Activated CD4-positive, alpha-beta T cell treated with anti-CD3 and anti-CD28 coated beads, Interleukin-2, amount 50 U/mL, for 16 hours (primary cell): ENCODE measurements at regions not wholly inside any gene's neighbourhood (a gene's known extent, or its start where the extent isn't known, plus 50 kb on each side); places are given as distances from the start of the nearest gene placed in this dataset.
"Not testable (repeated sequence)": the region's sequence is repeated elsewhere in the genome, so short reads cannot be mapped to it uniquely, and the experiment has no call there.

Experiments used
- DNase-seq: peaks from one replicate; pipeline ENCODE4 v3.0.0-alpha.2; 2020

DNA sequence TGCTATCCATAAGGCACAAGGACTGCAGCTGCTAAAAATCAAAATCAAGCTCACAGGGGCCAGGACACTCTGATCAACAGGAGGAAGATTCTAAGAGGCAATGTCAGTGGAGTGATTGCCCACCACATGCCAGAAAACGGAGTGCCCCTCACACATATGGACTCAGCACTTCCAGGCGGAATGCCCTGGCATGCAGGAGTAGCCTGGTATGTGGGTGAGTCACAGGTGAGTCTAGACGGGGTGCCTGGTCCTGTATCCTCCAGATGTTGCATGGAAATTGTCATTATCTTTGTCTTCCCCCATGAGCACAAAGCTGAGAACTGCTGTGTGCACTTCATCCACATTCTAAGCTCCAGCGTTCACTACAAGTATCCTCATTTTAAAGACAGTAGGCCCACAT lies 129.2 kb upstream of the FOXD4L5 start:
- not testable (repeated sequence) for DNase-seq

- DNase-seq, result not testable (repeated sequence)
These were observed 128.4 kb upstream of the FOXD4L5 start for GRCh38 chr9:65413371-65413770.

DNA sequence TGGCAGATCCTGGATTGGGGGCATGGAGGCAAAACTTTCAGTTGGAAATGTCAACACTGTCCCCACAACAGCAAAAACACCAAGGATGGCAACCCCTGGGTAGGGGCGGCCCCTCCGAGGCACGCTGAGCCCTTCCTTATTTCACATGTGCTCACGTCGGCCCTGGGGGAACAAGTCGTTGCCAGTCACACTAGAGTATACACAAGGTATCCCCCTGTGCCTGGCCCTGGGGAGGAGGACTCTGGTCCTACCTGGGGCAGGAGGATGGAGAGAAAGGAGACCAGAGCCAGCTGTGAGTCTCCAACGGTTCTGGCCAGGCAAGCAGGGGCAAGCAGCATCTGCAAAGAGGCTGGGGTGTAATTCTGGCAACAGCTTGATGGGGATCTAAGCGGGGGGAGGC lies 126.9 kb upstream of the FOXD4L5 start:
- DNase-seq, result no peak

DNA sequence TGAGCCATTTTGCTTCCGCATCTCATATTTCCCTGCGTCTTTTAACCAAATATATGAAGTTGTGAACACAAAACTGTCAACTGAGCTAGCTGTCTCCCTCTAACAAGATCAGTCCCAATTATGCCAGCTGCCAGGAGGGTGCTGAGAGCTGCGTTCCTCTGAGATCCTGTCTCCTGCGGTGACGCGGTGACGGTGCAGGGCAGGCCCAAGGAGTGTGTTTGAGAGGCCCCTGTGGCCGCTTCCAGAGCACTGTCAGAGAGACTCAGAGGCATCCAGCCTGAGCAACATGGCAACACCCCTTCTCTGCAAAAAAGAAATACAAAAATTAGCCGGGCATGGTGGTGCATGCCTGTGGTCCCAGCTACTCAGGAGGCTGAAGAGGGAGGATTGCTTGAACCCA lies 126.3 kb upstream of the FOXD4L5 start:
- no peak for DNase-seq

- DNase-seq, result no peak
These were observed 125.9 kb upstream of the FOXD4L5 start for GRCh38 chr9:65410926-65411325.

GRCh38 chr9:65409471-65409980 lies 124.5 kb upstream of the FOXD4L5 start:
- no peak for DNase-seq

- DNase-seq, result not testable (repeated sequence)
These were observed 123.8 kb upstream of the FOXD4L5 start for GRCh38 chr9:65408806-65409205.

GRCh38 chr9:65406625-65407024 lies 121.6 kb upstream of the FOXD4L5 start:
- DNase-seq, result not testable (repeated sequence)

GRCh38 chr9:65405766-65406165 lies 120.8 kb upstream of the FOXD4L5 start:
- not testable (repeated sequence) for DNase-seq

DNA sequence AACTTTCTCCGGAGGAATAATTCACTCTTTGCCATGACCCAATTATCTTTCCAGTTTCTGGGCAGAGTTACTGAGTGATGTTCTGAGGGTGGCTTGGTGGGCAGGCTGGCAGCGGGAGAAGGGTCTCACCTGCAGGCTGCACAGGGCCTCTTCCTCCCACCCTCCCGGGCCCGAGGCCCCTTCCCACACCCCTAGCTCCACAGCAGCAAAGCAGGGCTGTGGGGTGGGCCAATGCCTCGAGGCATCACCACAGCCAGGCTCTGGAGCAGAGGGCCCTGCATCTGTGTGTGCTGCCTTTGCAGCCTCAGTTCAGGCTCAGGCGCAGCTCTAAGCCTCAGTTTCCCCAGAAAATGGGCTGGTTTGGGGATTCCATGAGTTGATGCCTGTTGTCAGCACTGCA lies 120.2 kb upstream of the FOXD4L5 start:
- no peak for DNase-seq

GRCh38 chr9:65404232-65405006 lies 119.4 kb upstream of the FOXD4L5 start:
- no peak for DNase-seq

DNA sequence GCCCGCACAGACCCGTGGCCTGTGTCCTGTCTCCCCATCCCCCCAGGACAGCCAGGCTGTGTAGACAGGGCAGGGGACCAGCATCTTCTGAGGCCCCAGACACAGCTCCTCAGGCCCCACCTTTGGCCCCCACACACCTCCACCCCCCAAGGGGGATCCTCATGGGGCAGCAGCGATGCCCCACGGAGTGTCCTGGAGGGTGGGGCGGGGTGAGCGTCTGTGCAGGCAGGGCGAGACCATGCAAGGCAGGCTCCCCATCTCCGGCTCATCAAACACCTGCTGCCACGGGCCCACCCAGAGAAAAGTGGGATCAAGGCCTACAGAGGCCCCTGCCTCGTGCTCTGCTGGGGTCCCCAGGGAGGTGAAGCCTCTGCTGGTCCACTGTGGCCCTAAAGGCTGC lies 118.7 kb upstream of the FOXD4L5 start:
- DNase-seq, result no peak

- not testable (repeated sequence) for DNase-seq
These were observed 118.1 kb upstream of the FOXD4L5 start for GRCh38 chr9:65403072-65403471.

- not testable (repeated sequence) for DNase-seq
These were observed 117.3 kb upstream of the FOXD4L5 start for GRCh38 chr9:65402206-65402870.

- not testable (repeated sequence) for DNase-seq
These were observed 116.5 kb upstream of the FOXD4L5 start for GRCh38 chr9:65401456-65402045.

- no peak for DNase-seq
These were observed 115.9 kb upstream of the FOXD4L5 start for GRCh38 chr9:65400886-65401285.

- DNase-seq, result not testable (repeated sequence)
These were observed 113.0 kb upstream of the FOXD4L5 start for GRCh38 chr9:65397763-65398719.

- not testable (repeated sequence) for DNase-seq
These were observed 112.2 kb upstream of the FOXD4L5 start for GRCh38 chr9:65397226-65397625.

DNA sequence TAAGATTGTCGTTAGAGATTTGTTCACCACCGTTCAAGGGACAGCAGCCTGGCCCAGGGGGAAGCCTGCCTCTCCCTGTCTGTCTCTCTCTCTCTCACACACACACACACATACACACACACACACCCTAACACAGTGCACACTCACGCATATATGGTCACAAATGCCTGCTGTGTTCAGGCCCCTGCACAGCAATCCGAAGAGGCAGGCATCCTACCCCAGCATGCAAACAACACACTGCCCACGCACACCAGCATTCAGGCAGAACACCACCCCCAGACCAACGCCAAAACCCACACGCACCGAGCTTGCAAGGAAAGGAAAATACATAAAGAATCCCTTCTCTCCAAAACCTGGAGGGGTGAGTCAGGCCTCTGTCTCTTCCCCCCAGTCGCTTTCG lies 111.6 kb upstream of the FOXD4L5 start:
- not testable (repeated sequence) for DNase-seq

GRCh38 chr9:65395789-65396188 lies 110.8 kb upstream of the FOXD4L5 start:
- DNase-seq, result not testable (repeated sequence)

- DNase-seq, result not testable (repeated sequence)
These were observed 110.1 kb upstream of the FOXD4L5 start for GRCh38 chr9:65395121-65395520.

DNA sequence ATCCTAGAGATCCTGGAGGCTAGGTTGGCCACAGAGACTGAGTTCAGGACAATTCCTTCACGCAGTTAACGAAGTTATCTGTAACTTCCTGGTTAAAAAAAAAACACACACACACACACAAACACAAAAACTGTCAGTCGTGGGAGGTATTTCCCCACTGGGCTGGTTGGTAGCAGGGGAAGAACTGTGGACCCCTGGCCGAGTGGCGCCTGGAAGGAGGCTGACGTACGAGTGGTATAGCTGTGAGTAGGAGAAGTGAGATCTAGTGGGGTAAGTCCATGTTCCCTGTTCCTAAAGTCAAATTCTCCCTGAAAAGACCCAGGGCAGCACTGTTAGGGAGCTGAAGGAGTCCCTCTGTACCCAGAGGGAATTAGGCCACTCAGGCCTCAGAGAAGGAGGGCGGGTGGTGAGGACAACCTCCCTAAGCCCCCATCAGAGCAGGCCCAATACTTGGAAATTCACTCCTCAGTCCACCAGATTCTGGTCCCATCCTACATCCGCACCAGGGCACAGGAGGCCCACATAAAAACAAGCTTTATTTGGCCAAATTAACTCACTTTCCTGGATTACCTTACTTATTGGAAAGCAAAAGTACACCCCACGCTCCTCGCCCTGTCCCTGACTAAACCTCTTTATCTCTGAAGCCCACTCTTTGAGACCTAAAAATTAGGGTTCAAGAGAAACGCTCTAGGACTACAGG lies 108.3 kb upstream of the FOXD4L5 start:
- not testable (repeated sequence) for DNase-seq
